ENCODE measurements at regions not wholly inside any gene's neighbourhood (a gene's known extent, or its start where the extent isn't known, plus 50 kb on each side); places are given as distances from the start of the nearest gene placed in this dataset.

GRCh38 chr5:114113604-114114003 is 248.3 kb upstream of the KCNN2 start:
- Histone ChIP-seq H3K79me2 (ENCODE audit: insufficient read depth, low read length) (no peaks in the 10 kb centered on the region), H2BK5ac (ENCODE audit: insufficient read length, low read length) (no peak overlapping the region), H2AK5ac (ENCODE audit: insufficient read length, low read length) (no peak overlapping the region), H4K91ac (ENCODE audit: insufficient read length, low read depth, low read length) (no peak overlapping the region), H2BK20ac (ENCODE audit: low read depth, low read length, poor library complexity, severe bottlenecking) (no peak overlapping the region), H4K8ac (replicated peaks; ENCODE audit: insufficient read length, low read depth, low read length) (no peak overlapping the region), H3K23ac (ENCODE audit: insufficient read length, low read depth, low read length) (no peak overlapping the region), H2BK12ac (ENCODE audit: insufficient read length, low read depth, low read length) (no peak overlapping the region), H3K4me1 (ENCODE audit: insufficient read depth, low read length) (no peaks in the 10 kb centered on the region), H3K9ac (ENCODE audit: extremely low read depth, insufficient read length, low read length) (no peak overlapping the region), H2AFZ (ENCODE audit: low read length) (no peak overlapping the region), H2BK15ac (ENCODE audit: low read depth, low read length) (no peak overlapping the region), H3K14ac (ENCODE audit: insufficient read depth, low read length) (no peak overlapping the region), H3K79me1 (ENCODE audit: insufficient read depth, low read depth, low read length, poor library complexity, severe bottlenecking) (no peaks in the 10 kb centered on the region), H3K18ac (ENCODE audit: insufficient read length, low read depth, low read length) (no peak overlapping the region), H3K9me3 (ENCODE audit: control insufficient read depth, low read depth, low read length) (no peaks in the 10 kb centered on the region), H3T11ph (ENCODE audit: low read length) (no peak overlapping the region), H3K23me2 (ENCODE audit: insufficient read length, low read depth, low read length, poor library complexity, severe bottlenecking) (no peaks in the 10 kb centered on the region), H3K4me2 (ENCODE audit: insufficient read depth, insufficient read length, low read length) (no peak overlapping the region), H3K56ac (ENCODE audit: insufficient read length, low read depth, low read length) (no peak overlapping the region), H3K4ac (ENCODE audit: low read depth, low read length) (no peak overlapping the region), H4K20me1 (ENCODE audit: control insufficient read depth, insufficient read depth, insufficient read length) (no peaks in the 10 kb centered on the region), H2BK120ac (ENCODE audit: low read depth, low read length, poor library complexity, severe bottlenecking) (no peak overlapping the region), H4K5ac (ENCODE audit: insufficient read length, low read depth, low read length) (no peak overlapping the region), H3K27me3 (ENCODE audit: insufficient read depth, low read length) (no peaks in the 10 kb centered on the region), H3K27ac (ENCODE audit: insufficient read length, low read depth, low read length) (no peak overlapping the region)
- no peaks in the 10 kb centered on the region for H3K36me3 Mint-ChIP-seq (ENCODE audit: insufficient read depth in 1 of 3, low read depth in 3 of 3)
- no peak overlapping the region for H3K4me3 Mint-ChIP-seq
- 0 out of 4 replicates have a peak, but pooled peaks cover 0 to 6% of the 10 kb centered on the region in 2 experiments for H3K4me1 Mint-ChIP-seq
- TF ChIP-seq CTCF (conservative IDR thresholded peaks at IDR 0.05) = no peak
- no peak overlapping the region for H3K27ac Mint-ChIP-seq
- DNase-seq = no peak
- no CpG with 5 or more reads among the region's 1 CpG for WGBS (ENCODE audit: extremely low coverage, insufficient read length, low lambda C conversion rate)
- no peaks in the 10 kb centered on the region; a peak in 1 of 5 replicates for H3K9me3 Mint-ChIP-seq
- H3K27me3 Mint-ChIP-seq (ENCODE audit: low read depth) = no peaks in the 10 kb centered on the region
